ENCODE measurements at regions not wholly inside any gene's neighbourhood (a gene's known extent, or its start where the extent isn't known, plus 50 kb on each side); places are given as distances from the start of the nearest gene placed in this dataset.

DNA sequence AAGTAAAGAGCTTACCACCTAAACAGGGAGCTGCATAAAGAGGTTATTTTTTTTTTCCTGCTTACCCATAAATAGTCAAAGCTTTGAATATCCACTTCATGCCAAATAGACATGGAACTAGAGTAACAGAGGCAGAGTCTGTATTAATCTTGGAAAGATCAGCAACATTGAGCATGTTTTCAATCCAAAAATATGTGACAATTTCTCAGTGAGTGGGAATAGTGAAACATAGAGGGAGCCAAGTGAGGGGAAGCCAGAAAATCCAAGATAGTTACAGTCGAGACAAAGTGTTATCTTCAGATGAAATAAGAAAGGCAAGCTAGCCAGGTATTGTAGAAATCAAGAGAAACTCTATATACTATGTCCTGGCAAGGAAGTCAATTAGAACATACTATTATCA is 122.3 kb upstream of the TACR3 start:
- TF ChIP-seq, protein P1, sequence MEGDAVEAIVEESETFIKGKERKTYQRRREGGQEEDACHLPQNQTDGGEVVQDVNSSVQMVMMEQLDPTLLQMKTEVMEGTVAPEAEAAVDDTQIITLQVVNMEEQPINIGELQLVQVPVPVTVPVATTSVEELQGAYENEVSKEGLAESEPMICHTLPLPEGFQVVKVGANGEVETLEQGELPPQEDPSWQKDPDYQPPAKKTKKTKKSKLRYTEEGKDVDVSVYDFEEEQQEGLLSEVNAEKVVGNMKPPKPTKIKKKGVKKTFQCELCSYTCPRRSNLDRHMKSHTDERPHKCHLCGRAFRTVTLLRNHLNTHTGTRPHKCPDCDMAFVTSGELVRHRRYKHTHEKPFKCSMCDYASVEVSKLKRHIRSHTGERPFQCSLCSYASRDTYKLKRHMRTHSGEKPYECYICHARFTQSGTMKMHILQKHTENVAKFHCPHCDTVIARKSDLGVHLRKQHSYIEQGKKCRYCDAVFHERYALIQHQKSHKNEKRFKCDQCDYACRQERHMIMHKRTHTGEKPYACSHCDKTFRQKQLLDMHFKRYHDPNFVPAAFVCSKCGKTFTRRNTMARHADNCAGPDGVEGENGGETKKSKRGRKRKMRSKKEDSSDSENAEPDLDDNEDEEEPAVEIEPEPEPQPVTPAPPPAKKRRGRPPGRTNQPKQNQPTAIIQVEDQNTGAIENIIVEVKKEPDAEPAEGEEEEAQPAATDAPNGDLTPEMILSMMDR (IDR thresholded peaks at IDR 0.05; ENCODE audit: low read length), result no peak
- no peak for TF ChIP-seq EZH2 (IDR thresholded peaks at IDR 0.05; ENCODE audit: borderline replicate concordance, low read length)

Measured in OCI-LY1 (cell line).